Suppressor macrophage (primary cell): ENCODE measurements at regions not wholly inside any gene's neighbourhood (a gene's known extent, or its start where the extent isn't known, plus 50 kb on each side); places are given as distances from the start of the nearest gene placed in this dataset.
A peak's percentile ranks its signal among the peaks of the same experiment; 100 is the strongest.

ENCODE experiments used
- DNase-seq, 4 experiments: peaks; one replicate each; pipeline ENCODE4 v3.0.0-alpha.2; 2020 to 2022

- DNase-seq, result no peak
Measured at GRCh38 chr18:25962919-25963318, 127.5 kb downstream of the SS18 start.

- DNase-seq, result no peak
Measured at GRCh38 chr18:25962176-25962575, 128.2 kb downstream of the SS18 start.

- no peak for DNase-seq
Measured at GRCh38 chr18:25957017-25957416, 133.4 kb downstream of the SS18 start.

- DNase-seq, result no peak
Measured at GRCh38 chr18:25953111-25953510, 137.3 kb downstream of the SS18 start.

GRCh38 chr18:25950321-25950720 lies 140.1 kb downstream of the SS18 start:
- no peak for DNase-seq

- no peak for DNase-seq
Measured at GRCh38 chr18:25946540-25946939, 143.9 kb downstream of the SS18 start.

GRCh38 chr18:25935356-25935755 lies 155.1 kb downstream of the SS18 start:
- no peak for DNase-seq

- DNase-seq, result no peak
Measured at GRCh38 chr18:25931126-25931525, 159.3 kb downstream of the SS18 start.

- no peak for DNase-seq
Measured at GRCh38 chr18:25929787-25930186, 160.6 kb downstream of the SS18 start.

GRCh38 chr18:25927830-25928229 lies 162.6 kb downstream of the SS18 start:
- DNase-seq, result no peak

GRCh38 chr18:25923193-25923592 lies 167.2 kb downstream of the SS18 start:
- DNase-seq, result no peak

GRCh38 chr18:25921677-25922421 lies 168.6 kb downstream of the SS18 start:
- DNase-seq, result peak; percentile 28 to 46 (median 38)

GRCh38 chr18:25915907-25916306 lies 174.5 kb downstream of the SS18 start:
- no peak for DNase-seq

GRCh38 chr18:25898965-25899364 lies 191.4 kb downstream of the SS18 start:
- no peak for DNase-seq

GRCh38 chr18:25896956-25897355 lies 193.5 kb downstream of the SS18 start:
- no peak for DNase-seq

- peak; percentile 25 to 55 (median 38) for DNase-seq
Measured at GRCh38 chr18:25896178-25896780, 194.1 kb downstream of the SS18 start.

GRCh38 chr18:25895518-25895917 lies 194.9 kb downstream of the SS18 start:
- no peak for DNase-seq

- no peak for DNase-seq
Measured at GRCh38 chr18:25886283-25886682, 204.1 kb downstream of the SS18 start.

GRCh38 chr18:25883091-25883490 lies 207.3 kb downstream of the SS18 start:
- DNase-seq, result no peak

- peak in 2 of 4 experiments; percentile 3 to 15 for DNase-seq
Measured at GRCh38 chr18:25881149-25881548, 209.3 kb downstream of the SS18 start.

GRCh38 chr18:25880441-25880840 lies 210.0 kb downstream of the SS18 start:
- no peak for DNase-seq

GRCh38 chr18:25876330-25876948 lies 214.0 kb downstream of the SS18 start:
- DNase-seq, result no peak

- no peak for DNase-seq
Measured at GRCh38 chr18:25875551-25876240, 214.7 kb downstream of the SS18 start.
